ENCODE measurements at regions not wholly inside any gene's neighbourhood (a gene's known extent, or its start where the extent isn't known, plus 50 kb on each side); places are given as distances from the start of the nearest gene placed in this dataset.

DNA sequence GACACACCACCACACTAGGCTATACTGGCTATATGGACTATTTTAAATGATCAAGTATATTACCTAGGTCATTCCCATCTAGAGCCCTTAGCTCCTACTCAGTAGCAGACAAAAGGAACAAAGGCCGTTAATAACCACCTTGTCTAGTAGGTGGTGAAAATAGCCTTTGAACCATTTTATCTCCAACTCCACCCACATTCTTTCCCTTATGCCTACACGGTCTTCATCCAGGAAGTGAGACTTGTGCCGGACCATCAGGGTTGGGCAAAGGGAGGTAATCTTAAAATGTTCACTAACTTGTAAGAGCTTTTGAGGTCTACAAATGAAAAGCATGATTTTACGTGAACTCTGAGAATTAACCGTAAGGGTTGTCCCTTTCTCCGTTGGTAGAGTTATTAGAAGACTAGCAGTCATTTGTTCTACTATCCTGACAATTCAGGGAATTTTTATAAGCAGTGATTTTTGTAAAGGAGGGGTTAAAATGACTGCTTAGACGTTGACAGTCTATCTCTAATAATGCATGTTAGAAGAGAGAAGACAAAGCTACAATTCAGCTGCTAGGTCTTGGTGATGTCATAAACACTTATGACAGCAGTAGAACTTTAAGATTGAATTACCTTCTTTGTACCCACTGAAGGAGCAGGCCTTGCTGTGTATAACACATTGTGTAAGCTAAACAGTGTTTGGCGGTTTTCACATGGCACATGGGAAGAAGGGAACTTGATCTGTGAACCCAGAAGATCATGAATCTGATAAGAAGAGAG, 371.8 kb upstream of the JAG1 start:
- no peak for TF ChIP-seq SIX5 (IDR thresholded peaks at IDR 0.05; ENCODE audit: low read depth, low read length)
- no peak for TF ChIP-seq SUZ12 (IDR thresholded peaks at IDR 0.05; ENCODE audit: low read length)
- no peak for TF ChIP-seq BCL11A (IDR thresholded peaks at IDR 0.05; ENCODE audit: low read depth in 2 of 2, low read length in 2 of 2)
- no peak for TF ChIP-seq SIRT6 (IDR thresholded peaks at IDR 0.05; ENCODE audit: low read length)
- TF ChIP-seq RFX5 (IDR thresholded peaks at IDR 0.05; ENCODE audit: borderline replicate concordance, low read depth, low read length): no peak
- TF ChIP-seq SP1 (IDR thresholded peaks at IDR 0.05; ENCODE audit: low read depth, low read length): no peak
- no peak for TF ChIP-seq TCF12 (IDR thresholded peaks at IDR 0.05; ENCODE audit: low read depth, low read length)
- no peak for TF ChIP-seq SAP30 (IDR thresholded peaks at IDR 0.05; ENCODE audit: insufficient read depth, insufficient replicate concordance, low read length)
- TF ChIP-seq HDAC6 (IDR thresholded peaks at IDR 0.05; ENCODE audit: low read depth, low read length): no peak
- no peak for TF ChIP-seq CBX8 (IDR thresholded peaks at IDR 0.05; ENCODE audit: borderline replicate concordance, low read depth, low read length)
- TF ChIP-seq, protein P1, sequence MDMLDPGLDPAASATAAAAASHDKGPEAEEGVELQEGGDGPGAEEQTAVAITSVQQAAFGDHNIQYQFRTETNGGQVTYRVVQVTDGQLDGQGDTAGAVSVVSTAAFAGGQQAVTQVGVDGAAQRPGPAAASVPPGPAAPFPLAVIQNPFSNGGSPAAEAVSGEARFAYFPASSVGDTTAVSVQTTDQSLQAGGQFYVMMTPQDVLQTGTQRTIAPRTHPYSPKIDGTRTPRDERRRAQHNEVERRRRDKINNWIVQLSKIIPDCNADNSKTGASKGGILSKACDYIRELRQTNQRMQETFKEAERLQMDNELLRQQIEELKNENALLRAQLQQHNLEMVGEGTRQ (IDR thresholded peaks at IDR 0.05; ENCODE audit: low read length): no peak

More for the DNA sequence above, 371.8 kb upstream of the JAG1 start:
- 88% methylated on average over 8 of the region's 8 CpGs; no CpG with 5 or more reads in 1 of the 2 experiments for WGBS, 2 experiments (ENCODE audit: extremely low coverage in 1 of 2, insufficient coverage in 1 of 2, insufficient read length in 1 of 2, insufficient replicate concordance in 2 of 2, low coverage in 1 of 2, low lambda C conversion rate in 2 of 2, missing lambda C conversion rate in 1 of 2)
- ChIA-PET CTCF (ENCODE audit: partially characterized antibody) (interaction anchor here (1.6 kb wide), 1 partner anchor 13 kb away, joined by 8 read pairs; no protein-coding TSS in a partner anchor), POLR2A (ENCODE audit: partially characterized antibody) (no interaction called here)
- Histone ChIP-seq H3K18ac (ENCODE audit: extremely low read depth, low read length) (no peak overlapping the region), H3K9me3 (ENCODE audit: insufficient read depth in 2 of 2, low read depth in 1 of 2, low read length in 1 of 2) (no peaks in the 10 kb centered on the region), H3K27me3 (replicated peaks in 1 of 4; ENCODE audit: control insufficient read depth in 3 of 4, extremely low read depth in 1 of 4, insufficient read depth in 3 of 4, low read length in 3 of 4) (no peaks in the 10 kb centered on the region), H2AFZ (ENCODE audit: low read length) (no peak overlapping the region), H4K5ac (ENCODE audit: insufficient read length, low read depth, low read length) (no peak overlapping the region), H3K14ac (ENCODE audit: insufficient read length) (no peak overlapping the region), H2BK12ac (ENCODE audit: low read depth, low read length) (no peak overlapping the region), H3K56ac (replicated peaks; ENCODE audit: insufficient read length, low read depth, low read length) (no peak overlapping the region), H3K4me1 (replicated peaks in 1 of 4; ENCODE audit: control insufficient read depth in 3 of 4, insufficient read depth in 4 of 4, low read length in 3 of 4) (no peaks in the 10 kb centered on the region), H4K91ac (replicated peaks; ENCODE audit: insufficient read length, low read length) (no peak overlapping the region), H3K79me2 (ENCODE audit: control insufficient read depth in 1 of 2, insufficient read depth in 2 of 2, low read length in 2 of 2) (no peaks in the 10 kb centered on the region), H4K20me1 (replicated peaks in 1 of 2; ENCODE audit: control insufficient read depth in 1 of 2, insufficient read depth in 2 of 2, low read length in 2 of 2) (no peaks in the 10 kb centered on the region), H3K23me2 (ENCODE audit: low read depth, low read length) (no peaks in the 10 kb centered on the region), H3K36me3 (ENCODE audit: control insufficient read depth in 2 of 4, insufficient read depth in 4 of 4, low read length in 3 of 4) (no peaks in the 10 kb centered on the region), H3K4me2 (ENCODE audit: insufficient read depth in 1 of 2, low read depth in 2 of 2, low read length in 2 of 2) (no peak overlapping the region), H3K23ac (ENCODE audit: insufficient read length) (no peak overlapping the region), H2BK20ac (ENCODE audit: low read length) (no peak overlapping the region), H3K4me3 (ENCODE audit: extremely low read depth in 1 of 4, insufficient read depth in 2 of 4, low read depth in 3 of 4, low read length in 4 of 4) (no peak overlapping the region), H4K8ac (ENCODE audit: extremely low read depth, insufficient read depth, low read length) (no peak overlapping the region), H3K9ac (replicated peaks in 1 of 4; ENCODE audit: extremely low read depth in 1 of 4, low read depth in 3 of 4, low read length in 3 of 4) (no peak overlapping the region; a peak in 1 of 7 replicates), H2BK15ac (ENCODE audit: low read length) (no peak overlapping the region), H3K27ac (ENCODE audit: low read depth, low read length) (no peak overlapping the region), H3K4ac (replicated peaks; ENCODE audit: insufficient read length, low read depth, low read length) (no peak overlapping the region), H3K79me1 (ENCODE audit: low read depth, low read length) (no peaks in the 10 kb centered on the region), H2BK120ac (replicated peaks; ENCODE audit: low read depth, low read length) (no peak overlapping the region), H2AK5ac (ENCODE audit: low read depth, low read length) (no peak overlapping the region), H2BK5ac (ENCODE audit: low read depth, low read length) (no peak overlapping the region)
- no peak for DNase-seq (ENCODE audit: low read depth in 1 of 2, low spot score in 2 of 2)
- FAIRE-seq: no peak

Measured in H1 (cell line).